HG03280 (cell line): ENCODE measurements at regions not wholly inside any gene's neighbourhood (a gene's known extent, or its start where the extent isn't known, plus 50 kb on each side); places are given as distances from the start of the nearest gene placed in this dataset.
A peak's percentile ranks its signal among the peaks of the same experiment; 100 is the strongest.

Source experiments
- ATAC-seq: cut with Tn5 transposase; IDR thresholded peaks from one replicate; pipeline ENCODE4 v1.9.1; 2021; ENCODE audit warnings: mild to moderate bottlenecking, moderate library complexity; ENCODE audit not compliant: unreplicated experiment

- ATAC-seq: no peak
These were observed 142.1 kb upstream of the PTGFR start for GRCh38 chr1:78348496-78349284.

DNA sequence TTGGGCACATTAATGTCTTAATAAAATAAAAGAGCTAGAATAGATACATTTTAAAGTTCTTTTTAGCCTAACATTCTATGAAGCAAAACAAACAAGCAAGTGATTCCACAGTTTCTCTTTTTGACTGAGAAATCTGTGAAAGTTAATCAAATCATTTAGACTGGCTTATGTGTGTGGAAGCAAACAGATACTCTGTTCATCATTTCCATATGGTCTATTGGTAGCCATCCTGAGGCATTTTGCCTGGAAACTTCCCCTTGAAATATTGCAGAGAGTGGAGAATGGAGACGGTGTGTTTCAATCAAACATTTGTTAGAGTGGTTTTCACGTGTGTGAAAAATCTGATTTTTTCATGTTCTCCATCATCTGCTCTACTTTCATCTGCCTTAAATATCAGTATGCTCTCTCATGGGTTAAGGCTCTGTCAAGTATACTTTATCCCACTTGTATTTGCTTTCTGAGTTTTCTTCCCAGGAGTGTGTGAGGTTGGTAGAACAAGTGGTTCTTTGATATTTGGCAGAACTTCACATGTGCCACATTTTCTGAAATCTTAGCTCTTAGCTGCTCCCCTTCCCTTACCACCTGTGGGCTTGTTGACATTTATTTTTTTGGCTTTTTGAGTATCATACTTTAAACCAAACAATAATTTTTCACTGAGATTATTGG lies 139.1 kb upstream of the PTGFR start:
- ATAC-seq: no peak

- ATAC-seq: no peak
These were observed 135.1 kb upstream of the PTGFR start for GRCh38 chr1:78355656-78356055.

DNA sequence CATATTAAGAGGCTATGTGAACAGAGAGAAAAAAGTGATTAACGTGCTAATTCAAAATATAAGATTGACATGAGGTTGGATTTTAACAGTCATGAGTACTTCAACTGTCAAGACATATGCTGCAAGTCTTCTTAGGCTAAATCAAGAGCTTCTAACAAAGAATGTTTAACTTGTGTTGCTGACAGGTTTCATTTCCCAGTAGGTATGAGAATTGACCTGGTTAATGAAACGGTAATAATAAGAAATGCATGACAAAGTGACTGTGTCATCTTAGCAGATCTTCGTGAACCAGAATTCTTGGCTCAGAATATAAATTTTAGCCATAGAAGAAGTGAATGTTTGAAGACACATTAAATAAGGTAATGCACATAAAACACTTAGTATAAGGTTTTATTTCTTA lies 132.6 kb upstream of the PTGFR start:
- ATAC-seq: no peak

DNA sequence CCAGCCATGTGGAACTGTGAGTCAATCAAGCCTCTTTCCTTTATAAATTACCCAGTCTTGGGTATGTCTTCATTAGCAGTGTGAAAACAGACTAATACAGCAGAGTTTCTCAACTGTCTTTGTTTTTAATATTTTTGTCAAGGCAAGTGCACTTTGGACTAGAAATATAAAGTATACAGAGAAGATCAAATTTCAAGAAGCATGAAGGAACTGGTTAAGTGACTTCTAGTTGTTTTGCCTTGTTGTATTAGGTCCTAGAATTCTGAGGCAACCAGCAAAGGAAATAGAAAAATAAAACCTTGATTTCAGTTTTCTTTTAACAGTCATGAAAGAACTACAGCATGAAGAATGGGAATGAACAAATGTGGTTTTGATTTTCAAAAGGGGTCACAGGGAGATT lies 131.1 kb upstream of the PTGFR start:
- ATAC-seq: no peak

DNA sequence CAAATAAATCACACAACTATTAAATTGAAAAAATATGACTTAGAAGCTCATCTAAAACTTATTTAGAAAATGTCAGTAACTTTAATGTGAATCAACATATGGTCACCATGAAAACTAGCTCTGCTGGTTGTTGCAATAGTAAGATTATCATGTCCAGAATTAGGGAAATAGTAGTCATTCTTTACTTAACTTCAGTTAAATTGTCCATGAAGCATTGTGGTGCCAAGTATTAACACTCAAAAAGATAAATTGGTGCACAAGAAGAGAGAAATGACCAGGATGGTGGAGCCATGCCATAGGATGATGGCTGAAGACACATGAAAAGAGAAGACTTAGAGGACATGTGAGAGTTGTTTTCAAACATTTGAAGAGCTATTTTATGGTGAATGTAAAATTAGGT lies 130.2 kb upstream of the PTGFR start:
- ATAC-seq: no peak

DNA sequence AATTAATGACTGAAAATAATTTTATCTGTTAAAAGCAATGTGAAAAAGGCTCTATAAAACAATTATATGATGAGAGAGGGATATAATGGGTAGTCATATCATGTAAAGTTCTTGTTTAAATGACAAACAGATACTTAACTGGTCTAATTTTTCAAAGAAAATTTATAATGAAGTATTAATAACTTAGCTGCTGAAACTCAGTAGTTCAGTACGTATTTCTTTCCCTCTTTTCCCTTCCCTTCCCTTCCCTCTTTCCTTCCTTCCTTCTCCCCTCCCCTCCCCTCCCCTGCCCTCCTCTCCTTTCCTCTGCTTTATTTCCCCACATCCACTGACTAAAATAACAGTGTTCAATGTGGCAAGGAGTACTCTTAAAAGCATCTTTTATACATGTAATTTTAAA lies 123.1 kb upstream of the PTGFR start:
- ATAC-seq: no peak

DNA sequence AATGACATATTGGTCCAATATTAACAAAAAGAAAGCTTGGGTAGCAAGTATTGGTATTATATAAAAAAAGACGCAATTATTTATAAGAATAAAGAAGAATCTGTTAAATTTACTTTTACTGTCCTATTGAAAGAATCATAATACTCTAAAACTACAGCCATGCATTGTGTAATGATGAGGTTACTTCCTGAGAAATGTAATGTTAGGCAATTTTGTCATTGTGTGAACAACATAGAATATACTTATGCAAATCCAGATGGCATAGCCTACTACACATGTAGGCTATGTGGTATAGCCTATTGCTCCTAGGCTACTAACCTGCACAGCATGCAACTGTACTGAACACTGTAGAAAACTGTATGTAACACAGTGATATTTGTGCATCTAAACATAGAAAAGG lies 121.2 kb upstream of the PTGFR start:
- no peak for ATAC-seq

DNA sequence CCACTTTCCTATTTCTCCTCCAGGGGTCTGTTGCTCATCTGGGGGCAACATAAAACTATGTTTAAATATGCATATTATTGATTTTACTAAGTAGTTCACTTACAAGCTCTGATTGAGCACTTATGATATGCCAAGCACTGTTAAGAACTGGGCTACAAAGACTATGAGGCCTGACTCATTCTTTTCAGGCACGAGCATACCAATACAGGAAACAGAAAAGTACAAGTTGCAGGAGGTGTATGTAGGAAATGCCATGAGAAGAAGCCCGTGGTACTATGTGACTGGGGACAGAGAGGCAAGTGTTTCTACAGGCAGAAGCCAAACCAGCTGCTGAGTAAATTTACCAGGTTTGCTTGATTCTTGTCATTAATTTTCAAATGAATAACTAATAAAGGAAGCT lies 120.4 kb upstream of the PTGFR start:
- no peak for ATAC-seq

DNA sequence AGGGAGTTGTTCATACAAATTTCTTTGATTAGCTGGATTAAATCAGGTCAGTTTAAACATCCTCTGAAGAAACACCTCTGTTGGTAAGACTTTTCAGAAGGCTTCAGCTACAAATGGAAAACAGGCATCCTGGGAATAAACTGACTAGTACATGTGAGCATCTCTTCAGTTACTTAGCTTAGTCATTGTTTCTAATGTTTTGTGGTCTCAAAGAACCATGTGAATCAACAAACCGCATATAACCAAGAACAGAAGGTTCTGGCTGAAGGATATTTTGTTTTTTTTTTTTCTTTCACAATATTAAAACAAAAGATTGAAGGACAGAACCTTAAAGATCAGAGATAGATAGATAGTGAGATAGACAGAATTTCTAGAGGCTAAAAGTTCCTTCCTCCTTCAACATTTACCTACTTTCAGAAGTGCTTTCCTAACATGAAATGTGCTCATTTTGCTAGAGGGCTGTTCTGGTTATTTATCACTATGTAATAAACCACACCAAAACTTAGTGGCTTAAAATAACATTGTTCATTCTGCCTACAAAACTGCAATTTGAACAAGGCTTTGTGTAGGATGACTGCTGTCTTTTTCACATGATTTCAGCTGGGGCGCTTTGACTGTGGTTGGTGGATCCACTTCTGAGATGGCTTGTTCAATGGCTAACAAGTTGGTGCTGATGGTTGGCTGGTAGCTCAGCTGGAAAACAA lies 119.8 kb upstream of the PTGFR start:
- no peak for ATAC-seq

DNA sequence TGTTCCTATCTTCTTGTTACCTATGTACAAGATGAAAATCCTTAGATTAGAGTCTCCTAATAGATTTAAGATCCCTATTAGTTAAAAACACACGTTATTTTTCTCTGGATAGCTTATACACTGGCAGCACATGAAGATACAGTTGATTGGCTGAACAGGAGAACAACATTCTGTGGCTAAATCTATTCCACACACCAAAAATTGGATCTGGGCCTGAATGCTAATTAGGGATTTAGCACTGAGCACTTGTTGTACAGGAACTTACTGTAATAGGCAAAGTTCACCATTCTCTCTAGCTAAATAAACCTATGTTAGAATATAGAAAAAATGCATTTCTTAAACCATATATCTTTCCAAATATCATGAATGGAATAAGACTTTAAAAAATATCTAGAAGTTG lies 117.1 kb upstream of the PTGFR start:
- ATAC-seq: no peak

DNA sequence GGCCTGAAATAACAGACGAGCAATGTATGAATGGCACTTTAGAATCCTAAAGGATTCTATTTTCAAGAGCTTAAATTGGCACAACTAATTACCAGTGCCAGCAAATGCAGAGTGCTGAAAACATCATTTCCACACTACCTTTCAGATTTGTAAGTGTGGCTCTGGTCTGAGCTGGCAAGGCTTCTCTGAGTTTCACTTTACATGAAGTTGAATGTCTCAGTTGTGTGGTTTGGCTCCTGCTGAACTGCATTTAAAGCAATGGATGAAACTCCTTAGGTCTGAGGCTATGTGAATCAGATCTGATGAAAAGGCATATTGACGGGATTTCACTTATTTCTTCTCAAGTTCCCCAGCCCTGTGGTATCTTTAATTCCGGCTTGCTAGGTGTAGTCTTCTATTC lies 114.8 kb upstream of the PTGFR start:
- no peak for ATAC-seq

- no peak for ATAC-seq
These were observed 113.3 kb upstream of the PTGFR start for GRCh38 chr1:78377356-78377928.

DNA sequence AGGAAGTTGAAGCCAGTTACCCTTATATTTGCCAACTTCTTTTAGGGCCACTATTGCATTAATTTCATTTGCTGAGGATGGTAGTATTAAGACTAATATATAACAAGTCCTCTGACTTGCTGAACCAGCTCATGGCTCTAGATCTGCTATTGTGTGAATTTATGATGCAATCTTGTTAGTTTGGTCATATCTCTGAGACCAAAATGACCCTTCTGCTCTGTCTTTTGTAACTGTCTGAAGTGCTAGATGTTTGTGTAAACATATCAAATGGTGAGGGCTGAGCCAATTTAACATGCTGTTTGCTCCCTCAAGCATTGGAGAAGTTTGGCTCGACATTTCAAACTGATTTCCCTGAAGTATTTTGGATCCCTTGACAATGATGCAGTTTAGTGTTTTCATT lies 106.9 kb upstream of the PTGFR start:
- no peak for ATAC-seq

- peak; percentile 91 for ATAC-seq
These were observed 104.9 kb upstream of the PTGFR start for GRCh38 chr1:78385744-78386462.

GRCh38 chr1:78387201-78387600 lies 103.6 kb upstream of the PTGFR start:
- no peak for ATAC-seq

DNA sequence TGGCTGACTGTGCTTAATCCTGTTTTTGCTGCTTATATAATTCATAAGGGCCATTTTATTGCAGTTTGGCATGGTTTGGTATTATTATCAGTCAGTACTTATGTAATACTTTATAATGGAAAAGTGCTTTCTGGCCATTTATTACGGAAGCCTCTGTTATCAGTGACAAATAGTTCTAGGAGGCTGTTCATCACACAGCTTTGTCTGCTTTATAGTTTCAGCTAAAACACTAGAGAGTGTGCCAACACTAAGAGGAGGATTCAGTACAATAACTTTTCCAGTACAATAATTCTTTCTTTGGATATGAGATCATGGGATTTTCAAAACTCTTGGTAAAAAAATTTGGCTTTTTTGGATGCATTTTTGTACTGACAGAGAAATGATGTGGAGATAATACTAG lies 102.9 kb upstream of the PTGFR start:
- no peak for ATAC-seq

DNA sequence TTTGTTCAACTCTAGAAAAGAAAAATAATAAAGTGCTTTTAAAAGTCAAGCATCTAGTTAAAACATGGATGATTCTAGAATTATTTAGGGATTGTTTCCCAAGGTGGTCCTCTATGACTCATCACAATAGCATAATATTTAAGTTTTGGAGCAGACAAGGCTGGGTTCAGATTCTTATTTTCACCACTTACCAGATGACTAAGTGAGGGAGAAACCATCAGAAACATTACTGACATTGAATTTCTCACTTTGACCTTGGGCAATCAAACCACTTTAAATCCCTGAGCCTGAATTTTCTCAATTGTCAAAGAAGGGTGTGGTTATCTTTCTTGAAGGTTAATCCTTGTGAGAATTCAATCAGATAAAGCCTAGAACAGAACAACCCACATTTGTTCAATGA lies 102.5 kb upstream of the PTGFR start:
- no peak for ATAC-seq

DNA sequence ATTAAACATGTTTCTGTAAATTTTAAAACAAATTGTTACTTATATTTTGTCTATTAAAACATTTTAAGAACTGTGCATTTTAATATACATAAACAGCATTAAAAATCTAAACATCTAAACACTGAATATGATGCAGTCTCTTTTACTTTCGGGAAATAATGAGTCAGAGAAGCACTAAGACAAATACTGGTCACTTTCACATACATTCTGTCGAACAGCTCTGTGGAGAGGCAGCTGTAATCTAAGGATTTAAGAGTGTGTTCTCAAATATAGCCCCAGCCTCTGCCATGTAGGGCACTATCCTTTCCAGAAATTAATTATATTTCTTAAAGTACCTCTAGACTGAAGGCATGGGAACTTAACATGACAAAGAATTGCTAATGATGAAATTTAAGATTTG lies 89.6 kb upstream of the PTGFR start:
- no peak for ATAC-seq

DNA sequence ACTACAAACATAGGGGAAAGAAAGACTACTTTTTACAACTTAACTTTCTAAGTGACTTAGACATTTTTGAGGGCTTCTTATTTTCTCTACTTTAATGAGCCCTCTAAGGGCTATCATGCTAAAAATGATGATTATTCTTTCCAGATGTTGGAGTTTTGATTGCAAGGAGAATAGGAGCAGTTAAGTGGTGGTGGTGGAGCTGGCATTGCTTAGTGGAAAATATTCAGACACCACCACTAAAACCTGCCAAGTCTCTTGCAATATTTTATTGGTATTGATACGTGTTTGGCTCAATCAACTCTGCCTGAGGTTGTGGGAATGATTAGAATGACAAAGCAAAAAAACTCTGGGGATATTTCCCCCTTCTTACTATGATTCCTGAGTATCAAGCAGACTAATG lies 82.6 kb upstream of the PTGFR start:
- ATAC-seq: no peak

DNA sequence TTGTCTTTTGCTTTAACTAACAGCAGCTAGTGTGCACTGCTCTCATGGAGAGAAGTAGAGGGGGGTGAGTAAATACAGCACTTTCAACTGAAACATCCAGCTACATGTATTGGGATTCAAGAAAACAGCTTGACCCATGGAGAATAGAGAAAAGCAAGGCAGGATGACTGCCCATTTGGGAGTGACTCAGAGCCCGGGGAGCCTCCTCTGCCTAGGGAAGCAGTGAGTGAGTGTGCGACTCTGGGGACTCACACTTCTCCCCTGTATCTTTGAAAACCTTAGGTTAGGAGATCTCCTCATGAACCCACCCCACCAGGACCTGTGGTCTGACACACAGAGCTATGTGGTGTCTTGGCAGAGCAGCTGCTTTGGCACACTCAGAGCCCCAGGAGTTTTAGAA lies 82.0 kb upstream of the PTGFR start:
- ATAC-seq: no peak
